ENCODE measurements at regions not wholly inside any gene's neighbourhood (a gene's known extent, or its start where the extent isn't known, plus 50 kb on each side); places are given as distances from the start of the nearest gene placed in this dataset.
"Not testable (repeated sequence)": the region's sequence is repeated elsewhere in the genome, so short reads cannot be mapped to it uniquely, and the experiment has no call there.

DNA sequence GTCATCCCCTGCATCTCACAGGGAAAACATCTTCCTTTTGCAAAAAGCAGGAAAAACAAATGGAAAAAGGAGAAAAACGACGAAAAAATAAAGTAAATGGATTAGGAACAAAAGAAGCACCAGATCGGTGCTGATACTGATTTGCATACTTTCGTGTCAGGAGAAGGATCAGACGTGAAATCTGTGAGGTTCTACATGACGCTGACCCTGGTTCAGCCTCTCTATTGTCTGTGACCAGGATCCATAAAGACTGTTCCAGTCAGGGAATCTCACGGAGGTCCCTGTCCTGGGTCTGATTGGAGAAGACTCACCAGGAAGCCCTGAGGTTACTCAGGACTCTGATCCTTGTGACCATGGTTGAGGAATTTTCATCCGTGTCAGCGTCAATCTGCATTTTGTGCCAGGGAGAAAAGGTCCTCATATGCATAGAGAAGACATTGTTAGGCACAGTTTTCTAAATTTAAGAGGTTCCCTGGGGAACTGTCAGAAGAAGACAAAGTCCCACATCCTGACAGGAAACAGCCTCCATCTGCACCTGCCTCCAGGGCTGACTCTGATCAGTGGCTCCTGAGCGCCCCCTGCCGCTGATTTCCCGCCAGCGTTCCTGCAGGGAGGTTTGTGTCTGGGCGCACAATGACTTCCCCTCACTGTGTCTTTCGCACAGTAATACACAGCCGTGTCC, 808.2 kb downstream of the TMEM121 start:
- H3K27me3 ChIP-seq; H3K27ac ChIP-seq; H3K36me3 ChIP-seq; H3K9me3 ChIP-seq; H3K4me1 ChIP-seq; intact Hi-C loops (cut with DNase I); H3K4me3 ChIP-seq: not testable (repeated sequence)
- DNase-seq (ENCODE audit: extremely low spot score in 2 of 2), result peak in 1 of 2 donors; percentile 95

GRCh38 chr14:106335110-106335429, 808.7 kb downstream of the TMEM121 start:
- H3K36me3 ChIP-seq; H3K27ac ChIP-seq; H3K4me1 ChIP-seq; DNase-seq (ENCODE audit: extremely low spot score in 2 of 2); H3K9me3 ChIP-seq; H3K4me3 ChIP-seq; intact Hi-C loops (cut with DNase I); H3K27me3 ChIP-seq: not testable (repeated sequence)

- H3K4me3 ChIP-seq; DNase-seq (ENCODE audit: extremely low spot score in 2 of 2); intact Hi-C loops (cut with DNase I); H3K36me3 ChIP-seq; H3K27me3 ChIP-seq; H3K27ac ChIP-seq; H3K4me1 ChIP-seq; H3K9me3 ChIP-seq: not testable (repeated sequence)
These were observed 812.4 kb downstream of the TMEM121 start for GRCh38 chr14:106338775-106339174.

DNA sequence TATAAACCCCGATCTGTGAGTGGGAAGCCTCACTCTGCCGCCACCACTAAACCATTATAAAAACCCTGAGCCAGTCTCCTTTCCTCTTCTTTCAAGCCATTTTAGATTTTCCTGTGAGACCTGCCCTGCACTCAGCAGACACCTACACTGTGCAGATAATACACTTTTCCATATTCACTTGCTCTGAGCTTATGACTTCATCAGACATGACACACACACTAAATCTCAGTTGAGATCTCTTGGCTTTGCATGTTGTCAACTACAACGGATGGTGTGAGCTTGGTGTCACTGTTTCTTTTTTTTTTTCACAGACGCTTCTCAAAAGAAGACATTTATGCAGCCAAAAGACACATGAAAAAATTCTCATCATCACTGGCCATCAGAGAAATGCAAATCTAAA, 814.3 kb downstream of the TMEM121 start:
- H3K27me3 ChIP-seq; H3K36me3 ChIP-seq; H3K9me3 ChIP-seq; DNase-seq (ENCODE audit: extremely low spot score in 2 of 2); H3K27ac ChIP-seq; intact Hi-C loops (cut with DNase I); H3K4me3 ChIP-seq; H3K4me1 ChIP-seq: not testable (repeated sequence)

DNA sequence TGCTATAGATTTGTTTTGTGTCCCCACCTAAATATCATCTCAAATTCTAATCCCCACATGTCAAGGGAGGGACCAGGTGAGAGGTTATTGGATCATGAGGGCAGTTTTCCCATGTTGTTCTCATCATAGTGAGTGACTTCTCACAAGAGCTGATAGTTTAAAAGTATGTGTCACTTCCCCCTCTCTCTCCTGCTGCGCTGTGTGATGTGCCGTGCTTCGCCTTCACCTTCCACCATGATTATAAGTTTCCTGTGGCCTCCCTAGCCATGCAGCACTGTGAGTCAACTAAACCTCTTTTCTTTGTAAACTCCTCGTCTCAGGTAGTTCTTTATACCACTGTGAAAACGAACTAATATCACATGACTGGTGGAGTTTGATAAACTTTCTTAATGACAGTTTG, 814.8 kb downstream of the TMEM121 start:
- H3K4me1 ChIP-seq; DNase-seq (ENCODE audit: extremely low spot score in 2 of 2); H3K27ac ChIP-seq; H3K4me3 ChIP-seq; intact Hi-C loops (cut with DNase I); H3K36me3 ChIP-seq; H3K27me3 ChIP-seq; H3K9me3 ChIP-seq: not testable (repeated sequence)

DNA sequence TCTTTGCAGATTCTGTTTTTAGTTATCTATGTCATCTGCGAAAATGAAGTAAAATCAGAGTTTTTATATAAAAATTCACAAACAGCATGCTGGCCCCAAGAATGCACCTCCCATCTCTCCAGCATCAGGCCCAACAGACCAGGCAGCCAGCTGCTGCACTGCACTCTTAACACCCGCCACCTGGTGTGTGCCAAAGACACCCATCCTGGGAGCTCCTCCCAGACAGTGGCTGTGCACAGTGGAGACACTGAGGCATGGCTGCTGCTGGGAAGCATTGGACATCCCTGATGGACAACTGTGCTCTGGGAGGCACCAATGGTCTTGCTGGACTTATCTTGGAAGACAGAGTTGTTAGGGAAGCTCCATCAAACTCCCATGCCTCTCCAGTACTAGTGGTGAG, 817.2 kb downstream of the TMEM121 start:
- H3K36me3 ChIP-seq, result no peaks in the 10 kb centered on the region
- intact Hi-C loops (cut with DNase I), result no loop called here
- H3K9me3 ChIP-seq, result no peaks in the 10 kb centered on the region
- H3K27me3 ChIP-seq, result no peaks in the 10 kb centered on the region
- no peak overlapping the region for H3K27ac ChIP-seq
- no peaks in the 10 kb centered on the region for H3K4me1 ChIP-seq
- TF ChIP-seq POLR2AphosphoS5 (IDR thresholded peaks at IDR 0.05; ENCODE audit: insufficient read depth in 1 of 2, low read depth in 1 of 2) (no peak), CTCF (IDR thresholded peaks at IDR 0.05) (no peak)
- no peak for DNase-seq (ENCODE audit: extremely low spot score in 2 of 2)
- H3K4me3 ChIP-seq, result no peak overlapping the region

DNA sequence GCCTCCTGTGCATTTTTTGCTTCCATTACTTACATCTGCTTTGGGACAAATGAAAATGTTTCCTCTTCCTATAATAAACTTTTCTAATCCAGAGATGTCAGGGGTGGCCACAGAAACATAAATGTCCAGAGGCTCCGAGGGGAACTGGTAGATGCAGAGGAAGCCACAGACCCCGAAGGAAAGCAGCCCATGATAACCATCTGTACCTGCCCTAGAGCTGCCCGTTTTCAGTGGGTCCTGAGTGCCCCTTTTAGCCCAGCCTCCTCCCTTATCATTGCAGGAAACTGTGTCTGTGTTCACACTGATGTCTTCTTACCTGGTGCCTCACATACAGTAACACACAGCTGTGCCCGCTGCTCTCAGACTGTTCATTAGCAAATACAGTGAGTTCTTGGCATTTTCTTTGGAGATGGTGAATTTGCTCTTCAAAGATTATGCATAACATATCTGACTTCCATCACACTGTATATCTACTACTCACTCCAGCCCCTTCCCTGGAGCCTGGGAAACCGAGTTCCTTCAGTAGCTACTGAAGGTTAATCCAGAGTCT, 817.8 kb downstream of the TMEM121 start:
- H3K27ac ChIP-seq; intact Hi-C loops (cut with DNase I); H3K27me3 ChIP-seq; DNase-seq (ENCODE audit: extremely low spot score in 2 of 2); H3K36me3 ChIP-seq; H3K4me1 ChIP-seq; H3K4me3 ChIP-seq; H3K9me3 ChIP-seq: not testable (repeated sequence)

DNA sequence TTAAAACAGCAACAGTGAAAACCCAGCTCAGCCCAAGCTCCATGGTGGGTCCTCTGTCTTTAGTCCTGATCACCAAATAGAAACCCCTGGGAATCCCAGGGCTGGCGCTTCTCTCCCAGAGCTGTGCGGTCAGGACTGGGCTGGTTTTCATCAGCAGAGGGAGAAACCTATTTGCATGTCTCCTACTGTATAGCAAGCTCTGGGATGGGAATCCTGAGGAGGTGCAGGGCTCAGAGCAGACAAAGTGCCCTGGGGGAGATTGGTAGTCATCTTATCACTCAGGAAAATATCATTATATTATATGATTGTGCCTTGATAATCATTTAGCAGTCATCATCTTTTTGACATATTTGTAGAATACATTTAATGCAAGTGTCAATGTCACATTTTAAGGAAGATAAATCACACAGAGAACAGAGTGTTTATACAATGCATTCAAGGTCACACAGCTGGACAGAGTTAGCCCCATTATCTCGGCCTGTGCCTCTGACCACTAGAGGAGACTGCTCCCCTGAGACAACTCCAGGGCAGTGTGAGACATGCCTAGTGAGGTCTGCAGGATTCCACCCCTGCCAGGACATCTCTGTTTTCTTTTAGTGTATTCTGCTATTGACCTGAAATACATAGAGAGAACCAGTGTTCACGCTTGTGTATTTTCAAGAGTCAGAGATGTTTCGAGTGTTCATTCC, 818.6 kb downstream of the TMEM121 start:
- not testable (repeated sequence) for DNase-seq (ENCODE audit: extremely low spot score in 2 of 2)

GRCh38 chr14:106346084-106346483, 819.7 kb downstream of the TMEM121 start:
- Histone ChIP-seq H3K36me3 (no peaks in the 10 kb centered on the region), H3K4me1 (no peaks in the 10 kb centered on the region), H3K27ac (no peak overlapping the region), H3K27me3 (no peaks in the 10 kb centered on the region), H3K9me3 (no peaks in the 10 kb centered on the region), H3K4me3 (no peak overlapping the region)
- intact Hi-C loops (cut with DNase I), result no loop called here
- no peak for DNase-seq (ENCODE audit: extremely low spot score in 2 of 2)
- TF ChIP-seq CTCF (IDR thresholded peaks at IDR 0.05) (no peak), POLR2A (IDR thresholded peaks at IDR 0.05) (no peak), POLR2AphosphoS5 (IDR thresholded peaks at IDR 0.05; ENCODE audit: insufficient read depth in 1 of 2, low read depth in 1 of 2) (no peak)

More for the DNA sequence above, 818.6 kb downstream of the TMEM121 start:
- H3K36me3 ChIP-seq; H3K27me3 ChIP-seq; H3K9me3 ChIP-seq; intact Hi-C loops (cut with DNase I); H3K4me1 ChIP-seq; H3K27ac ChIP-seq; H3K4me3 ChIP-seq: not testable (repeated sequence)
